ENCODE measurements at regions not wholly inside any gene's neighbourhood (a gene's known extent, or its start where the extent isn't known, plus 50 kb on each side); places are given as distances from the start of the nearest gene placed in this dataset.

GRCh38 chr7:86951895-86952294 lies 107.6 kb downstream of the ELAPOR2 start:
- Histone ChIP-seq H3K4me1 (no peaks in the 10 kb centered on the region), H3K36me3 (no peaks in the 10 kb centered on the region), H3K27me3 (no peaks in the 10 kb centered on the region), H3K4me3 (no peak overlapping the region), H3K9me3 (no peaks in the 10 kb centered on the region), H3K27ac (no peak overlapping the region)
- intact Hi-C loops (cut with DNase I; ENCODE audit: low total_unique reads) = no loop called here
- no peak for DNase-seq
- no peak for TF ChIP-seq POLR2A (IDR thresholded peaks at IDR 0.05)
- no peak for TF ChIP-seq CTCF (IDR thresholded peaks at IDR 0.05)

- no peaks in the 10 kb centered on the region for H3K36me3 ChIP-seq
- TF ChIP-seq POLR2A (IDR thresholded peaks at IDR 0.05) (no peak), CTCF (IDR thresholded peaks at IDR 0.05) (no peak)
- intact Hi-C loops (cut with DNase I; ENCODE audit: low total_unique reads) = no loop called here
Measured at GRCh38 chr7:86950944-86951343, 108.5 kb downstream of the ELAPOR2 start.

GRCh38 chr7:86950360-86950759 lies 109.1 kb downstream of the ELAPOR2 start:
- TF ChIP-seq CTCF (IDR thresholded peaks at IDR 0.05) (no peak), POLR2A (IDR thresholded peaks at IDR 0.05) (no peak)
- no peaks in the 10 kb centered on the region for H3K4me1 ChIP-seq
- intact Hi-C loops (cut with DNase I; ENCODE audit: low total_unique reads) = no loop called here
- H3K27me3 ChIP-seq = no peaks in the 10 kb centered on the region
- H3K27ac ChIP-seq = no peak overlapping the region
- DNase-seq = no peak
- no peaks in the 10 kb centered on the region for H3K9me3 ChIP-seq
- no peaks in the 10 kb centered on the region for H3K36me3 ChIP-seq
- no peak overlapping the region for H3K4me3 ChIP-seq

More at GRCh38 chr7:86950944-86951343, 108.5 kb downstream of the ELAPOR2 start:
- H3K4me3 ChIP-seq = no peak overlapping the region
- H3K9me3 ChIP-seq = no peaks in the 10 kb centered on the region
- no peaks in the 10 kb centered on the region for H3K27me3 ChIP-seq
- H3K4me1 ChIP-seq = no peaks in the 10 kb centered on the region
- DNase-seq = no peak
- H3K27ac ChIP-seq = no peak overlapping the region

GRCh38 chr7:86949779-86950260 lies 109.6 kb downstream of the ELAPOR2 start:
- no peak for DNase-seq
- no peaks in the 10 kb centered on the region for H3K27me3 ChIP-seq
- H3K9me3 ChIP-seq = no peaks in the 10 kb centered on the region
- no peaks in the 10 kb centered on the region for H3K4me1 ChIP-seq
- H3K36me3 ChIP-seq = no peaks in the 10 kb centered on the region
- intact Hi-C loops (cut with DNase I; ENCODE audit: low total_unique reads) = no loop called here
- H3K4me3 ChIP-seq = no peak overlapping the region
- TF ChIP-seq CTCF (IDR thresholded peaks at IDR 0.05) (no peak), POLR2A (IDR thresholded peaks at IDR 0.05) (no peak)
- no peak overlapping the region for H3K27ac ChIP-seq

- no peaks in the 10 kb centered on the region for H3K27me3 ChIP-seq
- no peak overlapping the region for H3K27ac ChIP-seq
- H3K4me1 ChIP-seq = no peaks in the 10 kb centered on the region
- TF ChIP-seq CTCF (IDR thresholded peaks at IDR 0.05) (no peak), POLR2A (IDR thresholded peaks at IDR 0.05) (no peak)
- DNase-seq = no peak
- H3K9me3 ChIP-seq = no peaks in the 10 kb centered on the region
- H3K36me3 ChIP-seq = no peaks in the 10 kb centered on the region
- H3K4me3 ChIP-seq = no peak overlapping the region
- intact Hi-C loops (cut with DNase I; ENCODE audit: low total_unique reads) = no loop called here
Measured at GRCh38 chr7:86949052-86949778, 110.2 kb downstream of the ELAPOR2 start.
